ENCODE measurements at regions not wholly inside any gene's neighbourhood (a gene's known extent, or its start where the extent isn't known, plus 50 kb on each side); places are given as distances from the start of the nearest gene placed in this dataset.
"Not testable (repeated sequence)": the region's sequence is repeated elsewhere in the genome, so short reads cannot be mapped to it uniquely, and the experiment has no call there.

GRCh38 chr4:82181789-82182188 is 192.0 kb downstream of the HNRNPD start:
- no peak for DNase-seq (ENCODE audit: low spot score)

- no peak for DNase-seq (ENCODE audit: low spot score)
These were observed 201.6 kb downstream of the HNRNPD start for GRCh38 chr4:82172186-82172585.

GRCh38 chr4:82171531-82172155 is 202.1 kb downstream of the HNRNPD start:
- no peak for DNase-seq (ENCODE audit: low spot score)

- no peak for DNase-seq (ENCODE audit: low spot score)
These were observed 224.0 kb downstream of the HNRNPD start for GRCh38 chr4:82149750-82150149.

GRCh38 chr4:82145850-82146249 is 227.9 kb downstream of the HNRNPD start:
- DNase-seq (ENCODE audit: low spot score), result no peak

- no peak for DNase-seq (ENCODE audit: low spot score)
These were observed 233.4 kb downstream of the HNRNPD start for GRCh38 chr4:82140422-82140821.

GRCh38 chr4:82139287-82139686 is 234.5 kb downstream of the HNRNPD start:
- no peak for DNase-seq (ENCODE audit: low spot score)

GRCh38 chr4:82138374-82138773 is 235.4 kb downstream of the HNRNPD start:
- no peak for DNase-seq (ENCODE audit: low spot score)

GRCh38 chr4:82136161-82136801 is 237.5 kb downstream of the HNRNPD start:
- DNase-seq (ENCODE audit: low spot score), result no peak

- DNase-seq (ENCODE audit: low spot score), result no peak
These were observed 245.4 kb downstream of the HNRNPD start for GRCh38 chr4:82128355-82128754.

GRCh38 chr4:82126512-82127040 is 247.2 kb downstream of the HNRNPD start:
- DNase-seq (ENCODE audit: low spot score), result no peak

- no peak for DNase-seq (ENCODE audit: low spot score)
These were observed 247.9 kb downstream of the HNRNPD start for GRCh38 chr4:82125787-82126297.

- DNase-seq (ENCODE audit: low spot score), result no peak
These were observed 248.6 kb downstream of the HNRNPD start for GRCh38 chr4:82124932-82125786.

GRCh38 chr4:82124365-82124764 is 249.4 kb downstream of the HNRNPD start:
- DNase-seq (ENCODE audit: low spot score), result no peak

GRCh38 chr4:82123934-82124333 is 249.9 kb downstream of the HNRNPD start:
- DNase-seq (ENCODE audit: low spot score), result no peak

- not testable (repeated sequence) for DNase-seq (ENCODE audit: low spot score)
These were observed 258.6 kb downstream of the HNRNPD start for GRCh38 chr4:82115183-82115582.

- DNase-seq (ENCODE audit: low spot score), result no peak
These were observed 265.3 kb downstream of the HNRNPD start for GRCh38 chr4:82108506-82108905.

GRCh38 chr4:82104578-82104977 is 269.2 kb downstream of the HNRNPD start:
- no peak for DNase-seq (ENCODE audit: low spot score)

- no peak for DNase-seq (ENCODE audit: low spot score)
These were observed 273.7 kb downstream of the HNRNPD start for GRCh38 chr4:82099928-82100579.

GRCh38 chr4:82097504-82097903 is 276.3 kb downstream of the HNRNPD start:
- DNase-seq (ENCODE audit: low spot score), result no peak

GRCh38 chr4:82090717-82091116 is 283.1 kb downstream of the HNRNPD start:
- DNase-seq (ENCODE audit: low spot score), result no peak

GRCh38 chr4:82084747-82085146 is 289.0 kb downstream of the HNRNPD start:
- no peak for DNase-seq (ENCODE audit: low spot score)

All from hepatic stellate cell (primary cell).